H1 (cell line): ENCODE measurements at regions not wholly inside any gene's neighbourhood (a gene's known extent, or its start where the extent isn't known, plus 50 kb on each side); places are given as distances from the start of the nearest gene placed in this dataset.

ENCODE experiments used
- CTCF ChIA-PET: fragments of 300-600 bp; sonication (Branson Sonifier 250); formaldehyde crosslinking; loops from one replicate; lab custom pipeline; 2021; ENCODE audit not compliant: partially characterized antibody; lab: Charles Lee
- POLR2A ChIA-PET: fragments of 300-600 bp; sonication (Branson Sonifier 250); formaldehyde crosslinking; loops from one replicate; lab custom pipeline; 2021; ENCODE audit warnings: inconsistent platforms; ENCODE audit not compliant: partially characterized antibody; lab: Charles Lee
- DNase-seq, 2 experiments: peaks; one replicate each; pipeline versions ENCODE4 v3.0.0 to v3.0.0-alpha.2; 2010 to 2022; ENCODE audit warnings: low spot score in 2 of 2, low read depth in 1 of 2, mixed read lengths in 1 of 2
- FAIRE-seq: peaks from 2 replicates; lab custom pipeline; 2011; peaks lifted over from hg19 to GRCh38; lab: Jason Lieb, UNC
- H2AFZ ChIP-seq: 2 replicates; pipeline ENCODE4 v1.8.1; 2012; ENCODE audit warnings: low read length, inconsistent platforms
- H2AK5ac ChIP-seq: 2 replicates; pipeline ENCODE4 v1.6.1; 2013; ENCODE audit warnings: low read depth, low read length
- H2BK120ac ChIP-seq: replicated peaks from 2 replicates; pipeline ENCODE3; 2013; ENCODE audit warnings: low read depth, low read length, inconsistent platforms
- H2BK12ac ChIP-seq: 2 replicates; pipeline ENCODE4 v1.6.1; 2013; ENCODE audit warnings: low read depth, low read length
- H2BK15ac ChIP-seq: 2 replicates; pipeline ENCODE4 v1.6.1; 2013; ENCODE audit warnings: low read length
- H2BK20ac ChIP-seq: 2 replicates; pipeline ENCODE4 v1.6.1; 2013; ENCODE audit warnings: low read length
- H2BK5ac ChIP-seq: 2 replicates; pipeline ENCODE4 v1.6.1; 2013; ENCODE audit warnings: low read depth, low read length
- H3K14ac ChIP-seq: 2 replicates; pipeline ENCODE4 v1.6.1; 2013; ENCODE audit warnings: inconsistent platforms; ENCODE audit not compliant: insufficient read length
- H3K18ac ChIP-seq: 2 replicates; pipeline ENCODE4 v1.6.1; 2013; ENCODE audit warnings: low read length; ENCODE audit errors: extremely low read depth
- H3K23ac ChIP-seq: 2 replicates; pipeline ENCODE4 v1.6.1; 2013; ENCODE audit warnings: inconsistent platforms; ENCODE audit not compliant: insufficient read length
- H3K23me2 ChIP-seq: 2 replicates; pipeline ENCODE4 v1.6.1; 2013; ENCODE audit warnings: low read depth, low read length
- H3K27ac ChIP-seq: 2 replicates; pipeline ENCODE4 v1.6.1; 2011; ENCODE audit warnings: low read depth, low read length, inconsistent platforms
- H3K27me3 ChIP-seq, 4 experiments: replicated peaks in 1 of 4; 1 replicate in 1 of 4; 2 replicates in 3 of 4; pipeline versions ENCODE4 v1.6.1 to v1.8.1; 2011 to 2013; ENCODE audit warnings: low read length in 3 of 4, mild to moderate bottlenecking in 3 of 4, inconsistent platforms in 2 of 4, mixed read lengths in 2 of 4, moderate library complexity in 1 of 4; ENCODE audit not compliant: control insufficient read depth in 3 of 4, insufficient read depth in 3 of 4; ENCODE audit errors: extremely low read depth in 1 of 4
- H3K36me3 ChIP-seq, 4 experiments: 2 replicates each; pipeline versions ENCODE4 v1.6.1 to v1.8.1; 2011 to 2013; ENCODE audit warnings: mild to moderate bottlenecking in 4 of 4, low read length in 3 of 4, moderate library complexity in 2 of 4, control low read depth in 1 of 4, inconsistent platforms in 1 of 4; ENCODE audit not compliant: insufficient read depth in 4 of 4, control insufficient read depth in 2 of 4
- H3K4ac ChIP-seq: replicated peaks from 2 replicates; pipeline ENCODE3; 2013; ENCODE audit warnings: low read length, low read depth, mixed read lengths, inconsistent platforms; ENCODE audit not compliant: insufficient read length
- H3K4me1 ChIP-seq, 4 experiments: replicated peaks in 1 of 4; 1 replicate in 1 of 4; 2 replicates in 3 of 4; pipeline versions ENCODE4 v1.6.1 to v1.8.1; 2011 to 2013; ENCODE audit warnings: low read length in 3 of 4, inconsistent platforms in 2 of 4, mixed read lengths in 1 of 4; ENCODE audit not compliant: insufficient read depth in 4 of 4, control insufficient read depth in 3 of 4
- H3K4me2 ChIP-seq, 2 experiments: 2 replicates each; pipeline versions ENCODE4 v1.6.1 to v1.8.1; 2011 to 2013; ENCODE audit warnings: low read depth in 2 of 2, low read length in 2 of 2, control low read depth in 1 of 2, inconsistent platforms in 1 of 2, mild to moderate bottlenecking in 1 of 2; ENCODE audit not compliant: insufficient read depth in 1 of 2
- H3K4me3 ChIP-seq, 4 experiments: fragments of 200-600, 300-600 bp in 1 of 4; sonication (generic), shearing (Covaris generic), sonication (Bioruptor Twin) in 1 of 4; 2 replicates each; pipeline versions ENCODE4 v1.5.1 to v1.8.1; 2011 to 2016; ENCODE audit warnings: low read length in 4 of 4, low read depth in 3 of 4, control low read depth in 2 of 4, inconsistent platforms in 2 of 4, mild to moderate bottlenecking in 2 of 4, mixed read lengths in 1 of 4, moderate library complexity in 1 of 4; ENCODE audit not compliant: insufficient read depth in 2 of 4; ENCODE audit errors: extremely low read depth in 1 of 4
- H3K56ac ChIP-seq: replicated peaks from 2 replicates; pipeline ENCODE3; 2013; ENCODE audit warnings: low read depth, mild to moderate bottlenecking, mixed read lengths, low read length, inconsistent platforms; ENCODE audit not compliant: insufficient read length
- H3K79me1 ChIP-seq: 2 replicates; pipeline ENCODE4 v1.6.1; 2013; ENCODE audit warnings: low read depth, low read length, control low read depth
- H3K79me2 ChIP-seq, 2 experiments: 2 replicates each; pipeline versions ENCODE4 v1.6.1 to v1.8.1; 2012 to 2013; ENCODE audit warnings: low read length in 2 of 2, mild to moderate bottlenecking in 2 of 2, inconsistent platforms in 1 of 2; ENCODE audit not compliant: insufficient read depth in 2 of 2, control insufficient read depth in 1 of 2
- H3K9ac ChIP-seq, 4 experiments: replicated peaks in 1 of 4; 1 replicate in 1 of 4; 2 replicates in 3 of 4; pipeline versions ENCODE4 v1.6.1 to v1.8.1; 2011 to 2013; ENCODE audit warnings: low read depth in 3 of 4, low read length in 3 of 4, control low read depth in 2 of 4, mild to moderate bottlenecking in 2 of 4, moderate library complexity in 2 of 4, inconsistent platforms in 1 of 4; ENCODE audit errors: extremely low read depth in 1 of 4
- H3K9me3 ChIP-seq, 2 experiments: 2 replicates each; pipeline versions ENCODE4 v1.6.1 to v1.8.1; 2012 to 2013; ENCODE audit warnings: mild to moderate bottlenecking in 2 of 2, moderate library complexity in 2 of 2, control low read depth in 1 of 2, inconsistent platforms in 1 of 2, low read depth in 1 of 2, low read length in 1 of 2, mixed read lengths in 1 of 2; ENCODE audit not compliant: insufficient read depth in 2 of 2
- H4K20me1 ChIP-seq, 2 experiments: replicated peaks in 1 of 2; 2 replicates each; pipeline versions ENCODE3 to v1.8.1; 2011 to 2013; ENCODE audit warnings: inconsistent platforms in 2 of 2, low read length in 2 of 2, mild to moderate bottlenecking in 1 of 2; ENCODE audit not compliant: insufficient read depth in 2 of 2, control insufficient read depth in 1 of 2
- H4K5ac ChIP-seq: 2 replicates; pipeline ENCODE4 v1.6.1; 2013; ENCODE audit warnings: low read length, low read depth, mixed read lengths, inconsistent platforms; ENCODE audit not compliant: insufficient read length
- H4K8ac ChIP-seq: 2 replicates; pipeline ENCODE4 v1.8.0; 2013; ENCODE audit warnings: mild to moderate bottlenecking, moderate library complexity, low read length, inconsistent platforms; ENCODE audit not compliant: insufficient read depth; ENCODE audit errors: extremely low read depth
- H4K91ac ChIP-seq: replicated peaks from 2 replicates; pipeline ENCODE3; 2013; ENCODE audit warnings: low read length, mixed read lengths, inconsistent platforms; ENCODE audit not compliant: insufficient read length
- BACH1 ChIP-seq: IDR thresholded peaks from 2 replicates; pipeline ENCODE4 v1.6.1; 2012; ENCODE audit warnings: low read length, improper control_type of control experiment
- CBX5 ChIP-seq: fragments of 300-800, 300-1000 bp; sonication (generic); IDR thresholded peaks from 2 replicates; pipeline ENCODE4 v1.7.1; 2016; ENCODE audit warnings: antibody characterized with exemption, low read length, low read depth
- CHD2 ChIP-seq: IDR thresholded peaks from 2 replicates; pipeline ENCODE4 v1.6.1; 2012; ENCODE audit warnings: low read length, improper control_type of control experiment
- EP300 ChIP-seq, 2 experiments: IDR thresholded peaks; 1 replicate in 1 of 2; 2 replicates in 1 of 2; pipeline ENCODE4 v1.6.1; 2011 to 2012; ENCODE audit warnings: low read depth in 2 of 2, low read length in 2 of 2, mild to moderate bottlenecking in 2 of 2, borderline replicate concordance in 1 of 2, inconsistent platforms in 1 of 2, moderate library complexity in 1 of 2
- JUND ChIP-seq: IDR thresholded peaks from 2 replicates; pipeline ENCODE4 v1.6.1; 2011; ENCODE audit warnings: mild to moderate bottlenecking, improper control_type of control experiment, low read length
- POU5F1 ChIP-seq: IDR thresholded peaks from 2 replicates; pipeline ENCODE4 v1.6.1; 2011; ENCODE audit warnings: low read depth, mild to moderate bottlenecking, low read length, moderate library complexity
- WGBS, 2 experiments: shearing (Covaris generic) in 1 of 2; methylation state at CpG; one replicate each; pipeline versions ENCODE4 v1.1.6 to v1.1.7; 2013 to 2015; ENCODE audit warnings: low lambda C conversion rate in 2 of 2, mixed read lengths in 2 of 2, inconsistent platforms in 1 of 2, low coverage in 1 of 2, missing lambda C conversion rate in 1 of 2; ENCODE audit not compliant: insufficient replicate concordance in 2 of 2, insufficient coverage in 1 of 2, insufficient read length in 1 of 2; ENCODE audit errors: extremely low coverage in 1 of 2, missing lambda C conversion rate in 1 of 2; 5-methylcytosine and 5-hydroxymethylcytosine counted together
- TF ChIP-seq, protein P1 (sequence below): IDR thresholded peaks from 2 replicates; pipeline ENCODE4 v1.6.1; 2012; ENCODE audit warnings: inconsistent platforms

DNA sequence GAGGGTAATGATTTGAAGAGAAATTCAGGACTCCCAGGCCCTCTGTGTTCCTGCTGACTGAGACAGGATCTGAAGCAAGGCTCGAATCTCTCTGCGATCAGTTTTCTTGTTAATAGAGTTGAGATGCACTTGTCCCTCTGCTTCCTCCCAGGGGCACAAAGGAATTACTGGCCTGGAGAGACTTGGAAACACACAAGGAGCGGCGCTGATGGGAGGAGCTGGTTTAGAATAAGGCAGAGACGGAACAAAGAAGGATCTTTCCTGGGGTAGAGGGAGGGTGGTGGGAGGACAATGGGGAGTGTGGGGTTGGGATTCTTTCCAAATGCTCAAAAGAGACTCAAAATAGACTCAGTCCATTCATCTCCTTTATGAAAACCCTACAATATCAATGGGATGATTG lies 719.1 kb downstream of the UQCRFS1 start:
- Histone ChIP-seq H3K36me3 (no peaks in the 10 kb centered on the region), H3K4ac (no peak overlapping the region), H2BK12ac (no peak overlapping the region), H2BK15ac (no peak overlapping the region), H4K8ac (no peak overlapping the region), H4K91ac (no peak overlapping the region), H2AFZ (no peak overlapping the region), H3K9me3 (no peaks in the 10 kb centered on the region), H2BK20ac (no peak overlapping the region), H3K79me2 (no peaks in the 10 kb centered on the region), H3K23ac (no peak overlapping the region), H3K14ac (no peak overlapping the region), H3K4me1 (peaks cover 2 to 12% (median 9%) of the 10 kb centered on the region in 4 experiments; a peak in 6 of 7 replicates), H3K9ac (no peak overlapping the region), H3K27me3 (no peaks in the 10 kb centered on the region), H3K23me2 (no peaks in the 10 kb centered on the region), H4K20me1 (no peaks in the 10 kb centered on the region), H3K4me2 (peak overlapping the region; percentile 3 to 51; a peak in 2 of 4 replicates), H2BK5ac (no peak overlapping the region), H3K79me1 (no peaks in the 10 kb centered on the region)
- 50% methylated on average over 5 of the region's 5 CpGs; no CpG with 5 or more reads in 1 of the 2 experiments for WGBS, 2 experiments
- TF ChIP-seq CBX5 (no peak), BACH1 (no peak), CHD2 (no peak), JUND (no peak), EP300 (IDR thresholded peaks at IDR 0.05; ENCODE audit: borderline replicate concordance in 1 of 2, low read depth in 2 of 2, low read length in 2 of 2) (no peak), POU5F1 (no peak)
- TF ChIP-seq, protein P1, sequence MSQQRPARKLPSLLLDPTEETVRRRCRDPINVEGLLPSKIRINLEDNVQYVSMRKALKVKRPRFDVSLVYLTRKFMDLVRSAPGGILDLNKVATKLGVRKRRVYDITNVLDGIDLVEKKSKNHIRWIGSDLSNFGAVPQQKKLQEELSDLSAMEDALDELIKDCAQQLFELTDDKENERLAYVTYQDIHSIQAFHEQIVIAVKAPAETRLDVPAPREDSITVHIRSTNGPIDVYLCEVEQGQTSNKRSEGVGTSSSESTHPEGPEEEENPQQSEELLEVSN, result no peak
- TF ChIP-seq, all 59 proteins: peak for 0
- Histone ChIP-seq H3K56ac (no peak overlapping the region), H2AK5ac (no peak overlapping the region), H3K27ac (no peak overlapping the region), H4K5ac (no peak overlapping the region), H2BK120ac (no peak overlapping the region), H3K4me3 (no peak overlapping the region), H3K18ac (no peak overlapping the region)
- POLR2A ChIA-PET, result interaction anchor here (0.7 to 0.8 kb wide), 2 partner anchors 10 to 24 kb away, joined by 3 read pairs; no protein-coding TSS in a partner anchor
- DNase-seq (no peak), FAIRE-seq (peak; percentile 82)
- CTCF ChIA-PET, result interaction anchor here (1.3 kb wide), 2 partner anchors 25 to 66 kb away, joined by 3 to 4 read pairs; no protein-coding TSS in a partner anchor
